ENCODE measurements at regions not wholly inside any gene's neighbourhood (a gene's known extent, or its start where the extent isn't known, plus 50 kb on each side); places are given as distances from the start of the nearest gene placed in this dataset.

GRCh38 chr11:109707411-109707810 is 285.4 kb downstream of the C11orf87 start:
- TF ChIP-seq TCF4 (CRISPR knock-in tag; IDR thresholded peaks at IDR 0.05; ENCODE audit: borderline replicate concordance) (no peak), CSRNP3 (CRISPR knock-in tag; IDR thresholded peaks at IDR 0.05) (no peak), PATZ1 (CRISPR knock-in tag; IDR thresholded peaks at IDR 0.05; ENCODE audit: borderline replicate concordance) (no peak), SNAI2 (CRISPR knock-in tag; IDR thresholded peaks at IDR 0.05) (no peak), ZNF8 (CRISPR knock-in tag; IDR thresholded peaks at IDR 0.05) (no peak), CSDC2 (CRISPR knock-in tag; IDR thresholded peaks at IDR 0.05) (no peak), ZFP3 (CRISPR knock-in tag; IDR thresholded peaks at IDR 0.05) (no peak), TOX (CRISPR knock-in tag; IDR thresholded peaks at IDR 0.05; ENCODE audit: borderline replicate concordance) (no peak)

Data from SK-N-SH treated with all-trans-retinoic acid at 6 μM for 48 hours (cell line).